Fibroblast of skin of left biceps (primary cell): ENCODE measurements at regions not wholly inside any gene's neighbourhood (a gene's known extent, or its start where the extent isn't known, plus 50 kb on each side); places are given as distances from the start of the nearest gene placed in this dataset.
"Not testable (repeated sequence)": the region's sequence is repeated elsewhere in the genome, so short reads cannot be mapped to it uniquely, and the experiment has no call there.

Source experiments
- DNase-seq, 2 experiments: peaks; one replicate each; pipeline ENCODE4 v3.0.0-alpha.2; 2013; ENCODE audit warnings: low read depth in 2 of 2

DNA sequence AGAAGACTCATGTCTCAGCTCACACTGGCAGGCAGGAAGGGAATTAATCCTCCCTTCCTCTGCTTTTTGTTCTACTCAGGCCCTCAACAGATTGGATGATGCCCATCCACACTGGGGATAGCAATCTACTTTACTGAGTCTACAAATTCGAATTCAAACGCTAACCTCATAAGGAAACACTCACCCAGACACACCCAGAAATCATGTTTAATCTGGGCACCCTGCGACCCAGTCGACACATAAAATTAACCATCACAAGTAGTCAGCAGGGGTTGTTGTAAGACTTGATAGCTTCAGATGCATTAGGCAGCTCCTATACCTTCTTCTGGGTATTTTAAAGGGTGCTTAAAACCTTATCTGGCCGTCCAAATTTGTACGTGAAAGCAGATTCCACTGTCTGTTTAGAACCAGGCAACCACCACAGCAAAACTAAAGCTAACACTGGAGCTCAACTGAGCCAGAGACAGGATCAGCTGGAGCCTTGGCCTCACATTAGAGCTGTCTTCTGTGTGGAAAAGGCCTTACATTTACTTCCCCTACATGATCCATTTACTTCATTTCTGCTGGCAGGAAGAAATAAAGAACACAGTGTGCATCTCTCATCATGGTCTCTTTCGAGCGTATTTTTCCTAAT, 407.3 kb upstream of the PPP2R3A start:
- DNase-seq: no peak

GRCh38 chr3:135558906-135559305, 406.6 kb upstream of the PPP2R3A start:
- no peak for DNase-seq

DNA sequence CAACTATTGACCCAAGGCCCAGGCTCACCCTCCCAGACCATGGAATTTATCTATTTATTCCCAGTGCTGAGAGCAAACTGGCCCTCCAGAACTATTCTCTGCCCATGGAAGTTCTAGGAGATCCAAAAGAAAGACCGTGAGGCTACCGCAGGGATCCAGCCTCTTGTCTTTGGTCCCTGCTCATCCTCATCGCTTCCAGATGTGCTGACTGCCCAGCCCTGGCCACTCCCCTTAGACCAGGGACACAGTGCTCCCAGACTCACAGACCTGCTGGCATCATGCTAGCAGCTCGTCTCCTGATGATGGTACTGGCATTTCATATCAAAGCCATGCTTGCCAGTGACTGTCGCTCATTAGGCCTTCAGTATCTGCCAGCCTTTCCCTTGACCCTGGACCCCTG, 405.7 kb upstream of the PPP2R3A start:
- no peak for DNase-seq

GRCh38 chr3:135560847-135561246, 404.7 kb upstream of the PPP2R3A start:
- no peak for DNase-seq

GRCh38 chr3:135564696-135565095, 400.8 kb upstream of the PPP2R3A start:
- DNase-seq: no peak

DNA sequence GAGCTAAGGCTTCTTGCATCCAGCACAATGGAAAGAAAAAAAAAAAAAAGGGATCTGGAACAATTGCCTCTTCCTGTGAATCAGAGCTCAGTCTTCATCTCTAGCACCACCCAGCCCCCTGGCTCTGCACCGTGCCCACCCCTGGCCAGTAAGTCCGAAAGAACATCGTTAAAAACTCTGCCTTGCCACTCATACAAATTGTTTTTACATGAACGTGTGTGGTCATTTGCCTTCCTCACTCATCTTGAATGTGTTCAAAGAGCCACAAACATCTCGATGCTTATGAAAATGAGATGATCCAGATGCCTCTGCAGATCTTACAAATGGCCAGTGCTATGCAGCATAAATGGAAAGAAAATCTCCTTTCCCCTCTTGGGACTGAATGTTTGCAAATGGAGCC, 400.0 kb upstream of the PPP2R3A start:
- DNase-seq: peak in 1 of 2 experiments; percentile 1

DNA sequence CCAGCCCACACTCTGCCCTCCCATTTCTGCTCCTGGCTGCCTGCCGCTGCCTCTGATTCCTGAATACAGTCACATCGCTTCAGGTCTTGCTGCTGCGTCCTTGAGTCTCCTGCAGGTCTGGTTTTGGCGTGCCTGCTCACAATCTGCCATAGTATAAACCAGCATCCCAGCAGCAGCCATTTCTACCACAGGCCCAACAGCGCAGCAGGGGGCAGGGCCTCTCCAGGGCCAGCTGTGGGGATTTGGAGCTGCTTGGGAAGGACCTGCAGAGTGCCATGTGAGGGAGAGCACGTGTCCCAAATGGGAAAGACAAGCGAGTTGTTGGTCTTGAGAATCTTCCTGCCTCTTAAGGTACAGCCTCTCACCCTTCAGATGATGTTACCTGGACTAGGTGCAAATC, 398.3 kb upstream of the PPP2R3A start:
- no peak for DNase-seq

DNA sequence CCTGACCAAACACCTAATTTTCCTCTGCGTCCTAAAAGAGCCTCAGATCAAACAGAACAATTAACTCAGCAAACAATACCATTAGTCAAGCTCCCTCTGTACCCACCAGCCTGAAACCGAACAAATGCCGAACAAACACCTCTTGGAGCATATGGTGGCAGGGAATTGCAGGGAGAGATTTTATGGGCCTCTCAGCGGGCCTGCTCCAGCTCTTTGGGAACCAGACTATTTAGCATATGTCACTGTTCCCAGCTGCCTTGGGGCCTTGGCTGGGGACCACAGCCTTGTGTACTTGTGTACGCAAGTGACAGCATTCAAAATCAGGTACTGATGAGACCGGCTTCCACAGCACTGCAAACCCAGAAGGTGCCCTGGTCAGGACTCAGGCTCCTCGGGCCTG, 388.8 kb upstream of the PPP2R3A start:
- no peak for DNase-seq

GRCh38 chr3:135581806-135582205, 383.7 kb upstream of the PPP2R3A start:
- no peak for DNase-seq

DNA sequence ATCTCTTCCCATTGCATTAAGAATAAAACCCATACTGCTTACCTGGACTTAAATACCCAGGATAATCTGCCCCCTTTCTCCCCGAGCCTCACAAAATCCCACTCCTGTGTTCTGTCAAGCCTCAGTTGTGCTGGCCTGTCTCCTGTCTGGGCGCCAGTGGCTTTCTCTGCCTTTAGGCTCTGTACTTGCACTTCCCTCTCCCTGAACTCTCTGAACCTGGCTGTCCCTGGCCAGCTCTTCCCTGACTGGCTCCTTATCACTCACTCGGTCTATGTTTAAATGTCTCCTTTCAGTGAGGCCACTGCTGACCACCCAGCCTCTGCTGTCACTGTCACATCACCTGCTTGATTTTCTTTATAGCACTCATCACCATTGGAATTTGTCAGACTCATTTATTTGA, 382.7 kb upstream of the PPP2R3A start:
- no peak for DNase-seq

DNA sequence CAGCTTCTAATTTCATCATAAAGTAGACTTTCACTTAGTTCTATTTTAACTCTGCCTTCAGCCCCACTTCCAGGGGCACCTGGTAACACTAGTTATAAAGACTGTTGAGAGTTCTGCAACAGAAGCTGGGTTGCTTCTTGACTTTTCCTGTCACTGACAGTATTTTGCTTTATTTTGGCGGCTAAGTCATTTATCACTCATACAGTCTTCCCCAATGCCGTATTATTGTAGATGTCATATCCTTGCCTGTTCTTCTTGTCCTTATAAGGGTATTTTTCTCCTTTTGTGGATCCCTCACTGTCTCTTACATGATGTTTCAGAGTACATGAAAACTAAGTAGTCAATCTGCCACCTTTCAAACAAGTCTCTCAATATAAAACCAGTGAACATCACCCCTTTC, 369.0 kb upstream of the PPP2R3A start:
- no peak for DNase-seq

GRCh38 chr3:135597855-135598254, 367.7 kb upstream of the PPP2R3A start:
- no peak for DNase-seq

- DNase-seq: no peak
Observed at GRCh38 chr3:135598597-135598996, 366.9 kb upstream of the PPP2R3A start.

DNA sequence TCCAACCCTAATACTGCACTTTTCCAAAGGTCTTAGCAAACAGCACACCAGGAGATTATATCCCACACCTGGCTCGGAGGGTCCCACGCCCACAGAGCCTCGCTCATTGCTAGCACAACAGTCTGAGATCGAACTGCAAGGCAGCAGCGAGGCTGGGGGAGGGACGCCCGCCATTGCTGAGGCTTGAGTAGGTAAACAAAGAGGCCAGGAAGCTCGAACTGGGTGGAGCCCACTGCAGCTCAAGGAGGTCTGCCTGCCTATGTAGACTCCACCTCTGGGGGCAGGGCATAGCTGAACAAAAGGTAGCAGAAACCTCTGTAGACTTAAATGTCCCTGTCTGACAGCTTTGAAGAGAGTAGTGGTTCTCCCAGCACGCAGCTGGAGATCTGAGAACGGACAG, 361.0 kb upstream of the PPP2R3A start:
- not testable (repeated sequence) for DNase-seq

GRCh38 chr3:135618123-135618522, 347.4 kb upstream of the PPP2R3A start:
- DNase-seq: no peak

DNA sequence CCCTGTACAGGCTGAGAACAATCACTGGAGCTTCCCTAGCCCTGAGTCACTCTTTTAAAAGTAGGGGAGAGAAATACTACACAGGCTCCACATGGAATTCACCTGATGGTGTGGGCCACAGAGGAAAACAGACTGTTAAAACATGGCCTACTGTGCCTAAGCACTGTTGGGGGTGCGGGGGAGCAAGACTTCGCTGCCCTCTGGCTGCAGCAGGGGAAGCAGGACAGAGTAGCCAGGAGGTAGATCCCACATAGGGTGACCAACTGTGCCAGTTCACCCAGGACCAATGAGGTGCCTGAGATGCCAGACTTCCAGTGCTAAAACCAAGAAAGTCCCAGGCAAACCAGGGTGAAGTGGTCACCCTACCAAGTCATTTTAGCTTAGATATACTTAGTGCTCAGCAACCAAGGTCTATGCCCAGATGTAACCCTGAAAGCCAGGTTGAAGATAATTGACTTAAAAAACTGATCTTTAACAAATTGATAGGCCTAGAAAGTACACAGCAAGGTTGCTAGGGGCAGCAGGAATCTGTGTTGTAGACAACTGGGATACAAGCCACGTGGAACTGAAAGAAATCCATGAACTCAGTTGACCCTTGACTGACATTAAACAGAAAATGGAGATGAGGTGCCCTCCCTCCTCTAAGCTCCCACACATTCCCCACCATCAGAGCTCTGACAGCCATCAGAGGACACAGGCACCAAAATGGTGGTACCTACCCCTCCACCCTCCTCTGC, 344.2 kb upstream of the PPP2R3A start:
- DNase-seq: no peak

GRCh38 chr3:135622215-135622614, 343.3 kb upstream of the PPP2R3A start:
- DNase-seq: no peak

DNA sequence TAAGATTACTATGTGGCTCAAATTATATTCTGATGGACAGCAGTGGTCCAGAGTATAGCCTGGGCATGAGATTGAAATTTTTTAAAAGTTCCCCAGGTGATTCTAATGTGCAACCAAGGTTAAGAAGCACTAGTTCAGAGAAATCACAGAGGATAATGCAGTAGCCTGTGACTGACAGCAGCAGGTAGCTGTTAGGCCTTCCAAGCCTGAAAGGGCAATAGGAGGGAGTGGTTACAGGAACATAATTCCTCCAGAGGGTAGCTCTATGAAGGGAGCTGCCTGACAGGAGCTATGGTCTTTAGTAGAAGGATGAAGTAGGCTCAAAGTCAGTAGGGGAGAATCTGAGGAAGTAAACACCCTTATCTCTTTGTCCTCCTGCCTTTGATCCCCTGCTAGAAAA, 342.9 kb upstream of the PPP2R3A start:
- DNase-seq: no peak

- DNase-seq: no peak
Observed at GRCh38 chr3:135623558-135623957, 342.0 kb upstream of the PPP2R3A start.

DNA sequence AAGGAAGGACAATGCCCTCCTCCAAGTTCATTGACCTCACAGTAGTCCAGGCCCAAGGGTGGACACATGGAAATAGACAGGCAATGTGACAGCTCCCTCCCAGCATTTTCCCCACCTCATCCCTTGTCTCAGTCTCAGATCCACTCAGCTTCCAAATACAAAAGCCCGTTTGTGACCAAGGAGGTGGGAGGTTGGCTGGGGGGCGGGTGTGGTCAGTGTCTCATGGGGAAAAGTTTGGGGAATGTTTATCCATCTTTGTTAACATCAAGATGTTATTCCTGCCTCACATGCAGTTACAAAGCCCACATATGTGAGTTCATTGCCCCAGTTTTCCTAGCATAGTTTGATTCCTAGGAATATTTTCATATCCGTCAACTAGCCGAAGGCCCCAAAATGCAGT, 338.5 kb upstream of the PPP2R3A start:
- no peak for DNase-seq

DNA sequence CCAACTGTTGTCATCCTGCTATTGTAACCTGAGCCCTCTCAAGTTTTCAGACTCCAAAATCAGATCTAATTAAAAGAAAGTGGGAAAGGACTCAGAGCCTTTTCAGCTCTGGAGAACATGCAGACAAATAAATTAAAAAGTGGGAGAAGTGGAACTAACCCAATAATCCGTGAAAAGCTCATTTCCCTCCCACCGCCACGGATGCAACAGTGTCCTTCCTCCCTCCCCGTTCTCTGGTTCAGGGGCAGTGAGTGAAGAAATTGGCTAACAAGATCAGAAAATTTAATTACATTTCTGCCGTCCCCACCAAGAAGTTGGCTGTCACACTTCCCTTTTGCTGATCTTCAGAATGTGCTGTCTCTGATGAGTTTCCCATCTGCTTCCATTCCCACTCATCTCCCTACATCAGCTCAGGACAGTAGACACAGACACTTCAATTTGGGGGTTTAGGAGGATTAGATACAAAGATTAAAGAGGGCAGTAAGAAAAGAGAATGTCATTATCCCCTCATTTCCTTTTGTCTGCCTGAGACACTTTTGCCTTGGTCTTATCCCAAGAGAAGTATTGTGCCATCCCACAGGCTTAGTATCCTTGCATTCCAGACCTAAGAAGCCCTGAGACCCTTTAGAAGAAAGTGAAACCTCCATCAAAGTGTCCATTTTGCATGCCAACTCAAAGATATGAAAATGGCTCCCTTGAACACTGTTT, 335.7 kb upstream of the PPP2R3A start:
- no peak for DNase-seq

DNA sequence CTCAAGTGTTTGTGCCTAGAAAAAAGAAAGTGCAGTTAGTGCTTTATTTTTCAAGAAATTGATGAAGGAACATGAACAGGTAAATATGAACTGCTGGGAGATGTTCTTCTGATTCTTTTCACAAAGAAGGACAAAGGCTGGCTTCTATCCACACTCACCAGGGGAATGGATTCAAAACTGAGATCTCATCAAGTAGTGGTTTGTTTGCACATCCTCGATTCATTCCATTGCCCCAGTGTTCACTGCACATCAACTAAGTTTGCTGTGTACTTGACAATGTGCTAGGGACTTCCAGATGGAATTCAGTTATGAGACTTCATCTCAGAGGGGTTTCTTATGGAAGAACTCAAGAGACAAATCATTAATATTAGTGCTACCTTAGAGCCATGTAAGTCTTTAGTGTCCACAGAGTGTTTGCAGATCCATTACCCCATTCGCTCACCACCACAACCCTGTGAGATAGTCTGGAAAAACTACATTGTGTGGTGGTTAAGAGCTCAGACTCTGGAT, 332.9 kb upstream of the PPP2R3A start:
- no peak for DNase-seq

GRCh38 chr3:135633078-135633477, 332.4 kb upstream of the PPP2R3A start:
- no peak for DNase-seq
